HG02973 (cell line): ENCODE measurements at regions not wholly inside any gene's neighbourhood (a gene's known extent, or its start where the extent isn't known, plus 50 kb on each side); places are given as distances from the start of the nearest gene placed in this dataset.

Source experiments
- ATAC-seq: cut with Tn5 transposase; IDR thresholded peaks from one replicate; pipeline ENCODE4 v1.9.1; 2021; ENCODE audit warnings: moderate library complexity; ENCODE audit not compliant: unreplicated experiment

- ATAC-seq = peak; percentile 63
Observed at GRCh38 chr2:8303322-8303832, 378.5 kb upstream of the ID2 start.

DNA sequence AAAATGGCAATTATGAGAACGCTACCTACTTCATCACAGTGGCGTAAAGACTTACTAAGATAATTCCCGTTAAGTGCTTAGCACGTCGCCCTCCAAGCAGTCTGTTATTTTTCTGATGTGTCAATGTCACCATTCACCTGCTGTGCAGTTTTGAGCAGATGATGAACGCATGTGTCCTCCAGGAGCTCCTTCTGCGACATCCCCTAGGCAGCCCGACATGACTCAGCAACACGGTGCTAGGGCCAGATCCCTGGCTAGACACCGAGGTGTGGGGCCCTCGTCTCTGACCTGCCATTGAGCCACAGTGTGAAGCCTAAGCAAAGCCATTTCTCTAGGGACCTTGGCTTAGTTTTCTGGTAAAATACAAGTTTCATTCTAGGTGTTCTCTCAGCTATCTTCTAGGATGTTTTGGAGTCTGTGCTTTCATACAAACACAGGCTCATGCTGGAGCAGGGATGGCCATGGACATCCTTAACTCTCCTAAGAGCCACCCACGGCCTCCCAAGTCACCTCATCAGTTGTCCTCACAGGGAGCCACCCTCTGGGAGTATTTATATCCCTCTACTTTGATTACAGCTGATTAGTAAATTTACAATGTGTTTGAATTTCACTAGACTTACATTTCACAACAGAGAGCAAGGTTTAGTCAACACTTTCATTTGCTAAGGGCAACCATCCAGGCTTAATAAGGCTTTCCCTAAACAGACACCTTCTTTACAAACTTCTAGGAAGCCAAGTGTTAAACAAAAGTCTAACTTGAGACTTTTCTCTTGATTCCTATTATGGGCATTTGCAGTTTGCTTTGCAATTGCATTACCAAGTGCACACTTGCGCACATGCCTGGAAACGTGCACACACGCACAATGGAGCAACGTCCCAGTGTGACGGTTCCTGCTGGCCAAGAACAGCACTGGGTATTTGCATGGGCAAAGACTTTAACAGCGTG, 376.8 kb upstream of the ID2 start:
- ATAC-seq = no peak

- no peak for ATAC-seq
Observed at GRCh38 chr2:8306530-8307351, 375.1 kb upstream of the ID2 start.

GRCh38 chr2:8307606-8308180, 374.2 kb upstream of the ID2 start:
- no peak for ATAC-seq

GRCh38 chr2:8309131-8309530, 372.7 kb upstream of the ID2 start:
- ATAC-seq = no peak

GRCh38 chr2:8310557-8311455, 371.1 kb upstream of the ID2 start:
- ATAC-seq = no peak

GRCh38 chr2:8312221-8312620, 369.6 kb upstream of the ID2 start:
- ATAC-seq = no peak

- peak; percentile 83 for ATAC-seq
Observed at GRCh38 chr2:8312861-8313830, 368.7 kb upstream of the ID2 start.

DNA sequence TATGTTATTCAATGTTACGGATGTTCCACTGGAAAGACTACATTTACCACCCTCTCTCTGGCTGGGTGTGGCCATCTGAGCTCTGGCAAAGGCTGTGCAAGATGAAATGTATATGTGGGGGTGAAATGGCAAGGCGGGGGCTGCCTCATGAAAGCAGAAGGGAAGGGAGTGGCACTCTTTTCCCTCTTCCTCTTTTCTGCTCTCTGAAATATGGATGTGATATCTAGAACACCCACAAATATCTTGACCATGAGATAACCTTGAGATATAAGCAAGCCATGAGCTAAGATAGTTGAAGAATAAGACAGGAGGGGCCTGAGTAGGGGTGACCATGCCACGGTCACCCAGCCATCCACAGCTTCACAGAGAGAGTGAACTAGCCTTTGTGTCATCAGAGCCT, 367.8 kb upstream of the ID2 start:
- ATAC-seq = no peak

DNA sequence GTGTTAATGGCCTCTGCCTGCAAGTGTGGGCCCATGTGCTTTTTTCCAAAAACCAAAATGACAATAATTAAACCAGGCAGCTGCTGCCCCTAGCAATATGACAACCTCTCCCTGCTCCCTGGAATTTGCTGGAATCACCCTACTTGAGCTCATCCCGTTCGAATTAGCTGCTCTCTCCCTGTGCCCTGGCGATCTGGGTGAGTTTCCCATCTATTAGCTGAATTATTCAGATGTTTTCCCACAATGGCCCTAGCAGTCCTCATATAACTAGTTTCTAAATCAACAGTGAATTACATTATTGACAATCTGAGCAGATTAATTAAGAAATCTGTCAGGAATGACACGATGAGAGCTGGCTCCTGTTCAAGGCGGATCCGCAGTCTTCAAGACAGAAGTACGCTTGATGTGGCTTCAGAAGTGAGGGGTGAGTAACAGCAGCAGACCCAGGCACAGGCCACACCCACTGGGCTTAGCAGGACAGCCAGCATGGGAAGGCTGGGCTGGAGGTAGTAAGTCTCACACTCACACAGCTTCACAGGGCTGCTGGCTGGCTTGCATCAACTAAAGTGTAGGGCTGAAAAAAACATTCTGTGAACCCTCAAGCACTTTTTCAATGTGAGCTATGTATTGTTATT, 366.2 kb upstream of the ID2 start:
- ATAC-seq = no peak

DNA sequence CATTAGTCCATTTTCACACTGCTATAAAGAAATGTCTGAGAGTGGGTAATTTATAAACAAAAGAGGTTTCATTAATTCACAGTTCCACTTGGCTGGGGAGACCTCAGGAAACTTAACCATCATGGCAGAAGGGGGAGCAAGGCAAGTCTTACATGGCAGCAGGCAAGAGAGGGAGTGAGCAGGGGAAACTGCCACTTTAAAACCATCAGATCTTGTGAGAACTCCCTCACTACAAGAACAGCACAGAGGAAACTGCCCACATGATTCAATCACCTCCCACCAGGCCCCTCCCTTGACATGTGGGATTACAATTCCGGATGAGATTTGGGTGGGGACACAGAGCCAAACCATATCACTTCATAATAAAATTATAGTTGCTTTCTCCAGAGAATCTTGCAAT, 365.5 kb upstream of the ID2 start:
- no peak for ATAC-seq

- ATAC-seq = no peak
Observed at GRCh38 chr2:8317418-8317817, 364.4 kb upstream of the ID2 start.

- no peak for ATAC-seq
Observed at GRCh38 chr2:8319219-8319618, 362.6 kb upstream of the ID2 start.

GRCh38 chr2:8320311-8321066, 361.4 kb upstream of the ID2 start:
- no peak for ATAC-seq

- ATAC-seq = no peak
Observed at GRCh38 chr2:8322634-8323033, 359.2 kb upstream of the ID2 start.

DNA sequence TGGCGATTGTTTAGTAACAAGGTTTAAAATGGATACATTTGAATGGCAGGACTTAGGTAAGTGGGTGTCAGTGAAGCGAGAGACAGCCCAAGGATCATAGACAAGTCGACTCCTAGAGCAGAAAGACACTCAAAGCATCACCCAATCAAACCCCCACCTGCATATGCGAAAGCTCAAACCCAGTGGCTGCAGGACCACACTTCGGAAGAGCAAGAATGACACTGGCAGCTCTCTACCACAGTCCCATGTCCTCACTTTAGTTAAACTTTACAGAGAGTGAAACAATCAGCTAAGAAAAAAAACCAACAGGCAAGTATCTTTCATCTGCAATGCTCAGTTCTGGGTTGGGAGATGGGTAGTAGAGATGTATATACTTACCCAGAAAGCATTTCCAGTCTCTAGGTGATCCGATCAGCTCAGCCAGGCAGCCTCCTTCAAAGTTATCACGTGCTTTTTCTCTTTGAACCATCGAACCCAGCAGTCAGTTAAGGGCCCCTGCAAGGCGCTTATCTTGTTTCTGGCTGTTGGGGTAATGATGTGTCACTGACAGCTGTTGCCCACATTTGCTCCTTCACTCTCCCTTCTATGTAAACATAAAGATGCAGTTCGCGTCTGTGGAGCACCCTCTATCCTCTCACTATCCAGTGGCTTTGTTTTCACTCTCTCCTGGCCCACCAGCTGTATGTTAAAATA, 357.5 kb upstream of the ID2 start:
- ATAC-seq = no peak

DNA sequence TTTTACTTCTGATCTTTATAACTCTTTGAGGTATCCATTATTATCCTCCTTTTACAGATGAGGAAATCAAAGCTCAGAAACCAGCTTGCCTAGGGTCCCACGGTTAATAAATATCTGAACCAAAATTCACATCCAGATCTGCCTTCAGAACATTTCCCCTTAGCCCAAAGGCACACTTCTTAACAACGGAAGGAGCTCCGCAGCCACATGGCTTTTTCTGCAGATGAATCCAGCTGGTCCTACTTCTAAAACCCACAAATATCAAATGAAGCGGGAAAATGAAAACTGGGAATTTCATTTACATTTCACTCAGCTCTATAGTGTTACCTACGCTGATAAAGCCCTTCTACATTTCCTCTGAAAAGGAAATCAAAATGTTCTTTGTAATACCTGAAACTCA, 357.0 kb upstream of the ID2 start:
- no peak for ATAC-seq
